ENCODE measurements at regions not wholly inside any gene's neighbourhood (a gene's known extent, or its start where the extent isn't known, plus 50 kb on each side); places are given as distances from the start of the nearest gene placed in this dataset.
A peak's percentile ranks its signal among the peaks of the same experiment; 100 is the strongest.
"Not testable (repeated sequence)": the region's sequence is repeated elsewhere in the genome, so short reads cannot be mapped to it uniquely, and the experiment has no call there.

GRCh38 chr6:128736780-128737179 is 146.2 kb upstream of the LAMA2 start:
- no peak for DNase-seq

- peak in 1 of 5 experiments; percentile 33 for DNase-seq
Measured at GRCh38 chr6:128731249-128732165, 151.4 kb upstream of the LAMA2 start.

- DNase-seq, result no peak
Measured at GRCh38 chr6:128727500-128727899, 155.4 kb upstream of the LAMA2 start.

GRCh38 chr6:128725271-128726233 is 157.4 kb upstream of the LAMA2 start:
- peak in 1 of 5 experiments; percentile 7 for DNase-seq

- DNase-seq, result no peak
Measured at GRCh38 chr6:128724738-128725137, 158.2 kb upstream of the LAMA2 start.

- peak in 1 of 5 experiments; percentile 1 for DNase-seq
Measured at GRCh38 chr6:128723667-128724066, 159.3 kb upstream of the LAMA2 start.

- no peak for DNase-seq
Measured at GRCh38 chr6:128720891-128721290, 162.0 kb upstream of the LAMA2 start.

- DNase-seq, result no peak
Measured at GRCh38 chr6:128719786-128720185, 163.2 kb upstream of the LAMA2 start.

GRCh38 chr6:128713461-128713860 is 169.5 kb upstream of the LAMA2 start:
- no peak for DNase-seq

GRCh38 chr6:128712898-128713297 is 170.0 kb upstream of the LAMA2 start:
- DNase-seq, result no peak

- DNase-seq, result no peak
Measured at GRCh38 chr6:128711149-128711548, 171.8 kb upstream of the LAMA2 start.

GRCh38 chr6:128710315-128710714 is 172.6 kb upstream of the LAMA2 start:
- no peak for DNase-seq

- DNase-seq, result no peak
Measured at GRCh38 chr6:128704601-128705000, 178.3 kb upstream of the LAMA2 start.

GRCh38 chr6:128703794-128704193 is 179.1 kb upstream of the LAMA2 start:
- not testable (repeated sequence) for DNase-seq

GRCh38 chr6:128696691-128697689 is 176.6 kb upstream of the PTPRK start:
- DNase-seq, result no peak

- DNase-seq, result peak in 1 of 5 experiments; percentile 2
Measured at GRCh38 chr6:128694303-128695009, 174.1 kb upstream of the PTPRK start.

GRCh38 chr6:128690063-128690462 is 169.7 kb upstream of the PTPRK start:
- no peak for DNase-seq

GRCh38 chr6:128686084-128686483 is 165.7 kb upstream of the PTPRK start:
- no peak for DNase-seq

- no peak for DNase-seq
Measured at GRCh38 chr6:128676456-128676855, 156.1 kb upstream of the PTPRK start.

- no peak for DNase-seq
Measured at GRCh38 chr6:128672023-128672422, 151.6 kb upstream of the PTPRK start.

- DNase-seq, result no peak
Measured at GRCh38 chr6:128667339-128667858, 147.0 kb upstream of the PTPRK start.

Data from T-helper 2 cell (primary cell).